ENCODE measurements at regions not wholly inside any gene's neighbourhood (a gene's known extent, or its start where the extent isn't known, plus 50 kb on each side); places are given as distances from the start of the nearest gene placed in this dataset.

- BruUV-seq (replicated peaks): no TSS peak
- TF ChIP-seq EZH2phosphoT487 (IDR thresholded peaks at IDR 0.05; ENCODE audit: borderline replicate concordance, low read depth, low read length): no peak
- no peak for TF ChIP-seq CTCF (conservative IDR thresholded peaks at IDR 0.05; ENCODE audit: low read length)
- Histone ChIP-seq H4K20me1 (ENCODE audit: insufficient read depth, low read length) (no peaks in the 10 kb centered on the region), H3K36me3 (ENCODE audit: insufficient read depth, low read length) (no peaks in the 10 kb centered on the region), H3K4me2 (ENCODE audit: low read length) (no peak overlapping the region), H3K79me2 (ENCODE audit: insufficient read depth, low read depth, low read length) (no peaks in the 10 kb centered on the region), H3K4me3 (ENCODE audit: low read depth, low read length, poor library complexity, severe bottlenecking) (no peak overlapping the region), H3K9me3 (ENCODE audit: low read length) (no peaks in the 10 kb centered on the region), H3K27ac (ENCODE audit: low read depth, low read length, poor library complexity, severe bottlenecking) (no peak overlapping the region), H3K4me1 (ENCODE audit: insufficient read depth, low read length, poor library complexity, severe bottlenecking) (no peaks in the 10 kb centered on the region), H2AFZ (ENCODE audit: low read length) (no peak overlapping the region), H3K9me2 (ENCODE audit: insufficient read depth, low read length) (no peaks in the 10 kb centered on the region)
- no peak for DNase-seq (ENCODE audit: low spot score)
- ChIA-PET CTCF (ENCODE audit: unreplicated experiment) (no interaction called here), POLR2A (interaction anchor here (0.7 kb wide), 1 partner anchor 279 kb away, joined by 3 read pairs; no protein-coding TSS in a partner anchor)
- intact Hi-C loops (cut with micrococcal nuclease; ENCODE audit: unreplicated experiment): no loop called here
These were observed 171.1 kb downstream of the DACT1 start for GRCh38 chr14:58808828-58809227.

- TF ChIP-seq CTCF (conservative IDR thresholded peaks at IDR 0.05; ENCODE audit: low read length) (no peak), EZH2phosphoT487 (IDR thresholded peaks at IDR 0.05; ENCODE audit: borderline replicate concordance, low read depth, low read length) (no peak)
- H3K79me2 ChIP-seq (ENCODE audit: insufficient read depth, low read depth, low read length): no peaks in the 10 kb centered on the region
- no peak overlapping the region for H2AFZ ChIP-seq (ENCODE audit: low read length)
- H3K9me3 ChIP-seq (ENCODE audit: low read length): no peaks in the 10 kb centered on the region
- ChIA-PET POLR2A (no interaction called here), CTCF (ENCODE audit: unreplicated experiment) (no interaction called here)
- H3K4me2 ChIP-seq (ENCODE audit: low read length): no peak overlapping the region
- H3K27ac ChIP-seq (ENCODE audit: low read depth, low read length, poor library complexity, severe bottlenecking): no peak overlapping the region
- no peak for DNase-seq (ENCODE audit: low spot score)
- H3K4me1 ChIP-seq (ENCODE audit: insufficient read depth, low read length, poor library complexity, severe bottlenecking): no peaks in the 10 kb centered on the region
- no peaks in the 10 kb centered on the region for H3K9me2 ChIP-seq (ENCODE audit: insufficient read depth, low read length)
- intact Hi-C loops (cut with micrococcal nuclease; ENCODE audit: unreplicated experiment): no loop called here
- no TSS peak for BruUV-seq (replicated peaks)
- H4K20me1 ChIP-seq (ENCODE audit: insufficient read depth, low read length): no peaks in the 10 kb centered on the region
- no peak overlapping the region for H3K4me3 ChIP-seq (ENCODE audit: low read depth, low read length, poor library complexity, severe bottlenecking)
- H3K36me3 ChIP-seq (ENCODE audit: insufficient read depth, low read length): no peaks in the 10 kb centered on the region
These were observed 171.8 kb downstream of the DACT1 start for GRCh38 chr14:58809520-58809919.

GRCh38 chr14:58812050-58812910 lies 174.5 kb downstream of the DACT1 start:
- TF ChIP-seq CTCF (conservative IDR thresholded peaks at IDR 0.05; ENCODE audit: low read length): no peak
- TF ChIP-seq EZH2phosphoT487 (IDR thresholded peaks at IDR 0.05; ENCODE audit: borderline replicate concordance, low read depth, low read length): no peak
- ChIA-PET POLR2A (interaction anchor here (0.6 kb wide), 1 partner anchor 74 kb away, joined by 3 read pairs; no protein-coding TSS in a partner anchor), CTCF (ENCODE audit: unreplicated experiment) (no interaction called here)
- Histone ChIP-seq H2AFZ (ENCODE audit: low read length) (no peak overlapping the region), H3K9me2 (ENCODE audit: insufficient read depth, low read length) (no peaks in the 10 kb centered on the region), H3K4me1 (ENCODE audit: insufficient read depth, low read length, poor library complexity, severe bottlenecking) (no peaks in the 10 kb centered on the region), H3K36me3 (ENCODE audit: insufficient read depth, low read length) (no peaks in the 10 kb centered on the region), H3K4me3 (ENCODE audit: low read depth, low read length, poor library complexity, severe bottlenecking) (no peak overlapping the region), H4K20me1 (ENCODE audit: insufficient read depth, low read length) (no peaks in the 10 kb centered on the region), H3K4me2 (ENCODE audit: low read length) (no peak overlapping the region), H3K27ac (ENCODE audit: low read depth, low read length, poor library complexity, severe bottlenecking) (no peak overlapping the region), H3K79me2 (ENCODE audit: insufficient read depth, low read depth, low read length) (no peaks in the 10 kb centered on the region), H3K9me3 (ENCODE audit: low read length) (no peaks in the 10 kb centered on the region)
- no peak for DNase-seq (ENCODE audit: low spot score)
- intact Hi-C loops (cut with micrococcal nuclease; ENCODE audit: unreplicated experiment): no loop called here
- BruUV-seq (replicated peaks): no TSS peak

Measured in OCI-LY7 (cell line).